Activated T-helper 1 cell treated with anti-CD3 and anti-CD28 coated beads, Interleukin-2, amount 50 U/mL, for 16 hours (primary cell): ENCODE measurements at regions not wholly inside any gene's neighbourhood (a gene's known extent, or its start where the extent isn't known, plus 50 kb on each side); places are given as distances from the start of the nearest gene placed in this dataset.
"Not testable (repeated sequence)": the region's sequence is repeated elsewhere in the genome, so short reads cannot be mapped to it uniquely, and the experiment has no call there.

ENCODE experiments used
- DNase-seq, 2 donors: peaks; one replicate each; pipeline ENCODE4 v3.0.0-alpha.2; 2020; ENCODE audit warnings: low read depth in 1 of 2, low spot score in 1 of 2

- no peak for DNase-seq
Observed at GRCh38 chr22:26768952-26769351, 111.6 kb downstream of the MIAT start.

GRCh38 chr22:26769663-26770062 is 112.3 kb downstream of the MIAT start:
- no peak for DNase-seq

- no peak for DNase-seq
Observed at GRCh38 chr22:26770624-26771023, 113.2 kb downstream of the MIAT start.

GRCh38 chr22:26773054-26773453 is 115.7 kb downstream of the MIAT start:
- DNase-seq, result not testable (repeated sequence)

- DNase-seq, result no peak
Observed at GRCh38 chr22:26775394-26775793, 118.0 kb downstream of the MIAT start.

GRCh38 chr22:26777156-26777801 is 119.9 kb downstream of the MIAT start:
- DNase-seq, result no peak

DNA sequence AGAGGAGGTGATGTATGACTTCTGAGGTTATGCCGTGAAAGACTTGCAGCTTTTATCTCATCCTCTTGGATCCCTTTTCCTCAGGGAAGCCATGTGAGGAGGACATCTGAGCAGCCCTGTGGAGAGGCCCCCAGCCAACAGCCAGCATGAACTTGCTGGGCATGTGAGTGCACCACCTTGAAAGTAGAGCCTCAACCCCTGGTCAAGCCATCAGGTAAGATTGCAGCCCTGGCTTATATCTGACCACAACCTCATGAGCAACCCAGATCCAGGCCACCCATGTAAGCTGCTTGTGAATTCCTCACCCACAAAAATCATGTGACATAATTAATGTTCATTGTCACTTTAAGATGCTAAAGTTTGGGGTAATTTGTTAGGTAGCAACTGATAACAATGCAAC is 121.0 kb downstream of the MIAT start:
- DNase-seq, result no peak

- no peak for DNase-seq
Observed at GRCh38 chr22:26779108-26779507, 121.7 kb downstream of the MIAT start.

DNA sequence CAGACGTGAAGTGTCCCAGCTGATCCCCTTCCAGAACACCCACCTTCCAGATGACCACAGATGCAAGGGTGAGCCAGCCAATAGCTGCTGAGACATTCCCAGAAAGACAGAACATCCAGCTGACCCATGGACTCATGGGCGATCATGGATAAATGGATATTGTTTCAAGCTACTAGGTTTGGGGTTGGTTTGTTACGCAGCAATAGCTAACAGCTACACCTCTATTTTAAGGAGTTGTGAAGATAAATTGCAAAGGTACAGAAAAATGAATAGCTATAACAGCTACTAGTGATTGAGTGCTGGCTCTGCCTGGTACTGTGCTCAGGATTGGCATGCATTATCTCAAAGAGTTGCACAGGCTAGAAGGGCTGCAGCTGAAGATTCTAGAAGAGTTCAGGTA is 122.5 kb downstream of the MIAT start:
- DNase-seq, result no peak

DNA sequence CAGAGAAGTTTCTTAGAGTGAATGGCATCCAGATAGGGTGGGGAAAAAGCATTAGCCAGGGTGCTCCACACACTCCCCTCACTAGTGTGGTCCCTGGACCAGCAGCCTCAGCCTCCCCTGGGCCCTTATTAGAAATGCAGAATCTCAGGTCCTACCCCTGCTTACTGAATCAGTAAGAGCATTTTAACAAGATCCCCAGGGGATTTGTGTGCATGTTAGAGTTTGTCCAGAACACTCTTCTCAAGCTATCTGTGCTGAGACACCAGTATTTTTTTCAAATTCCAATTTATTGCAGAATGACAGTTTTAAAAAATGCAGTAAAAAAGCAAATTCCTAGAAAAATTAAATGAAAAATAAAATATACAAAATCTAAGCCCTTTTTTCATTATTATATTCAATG is 123.1 kb downstream of the MIAT start:
- DNase-seq, result no peak

DNA sequence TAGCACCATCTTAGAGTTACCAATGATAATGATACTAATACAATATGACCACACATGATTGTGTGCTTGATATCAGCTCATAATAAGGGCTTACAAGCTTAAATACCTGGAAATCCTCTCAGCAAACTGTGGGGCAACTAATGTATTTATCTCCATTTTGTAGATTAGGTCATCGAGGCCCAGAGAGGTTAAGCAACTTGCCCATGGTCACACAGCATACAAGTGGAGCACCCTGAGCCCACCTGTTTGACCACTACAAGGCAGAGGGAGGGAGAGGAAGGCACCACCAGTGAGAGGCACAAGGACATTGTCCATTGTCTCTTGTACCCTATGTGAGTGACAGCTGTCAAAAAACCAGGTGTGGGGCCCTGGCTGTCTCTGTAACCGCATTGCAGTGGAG is 123.7 kb downstream of the MIAT start:
- no peak for DNase-seq

GRCh38 chr22:26781596-26781995 is 124.2 kb downstream of the MIAT start:
- DNase-seq, result no peak

DNA sequence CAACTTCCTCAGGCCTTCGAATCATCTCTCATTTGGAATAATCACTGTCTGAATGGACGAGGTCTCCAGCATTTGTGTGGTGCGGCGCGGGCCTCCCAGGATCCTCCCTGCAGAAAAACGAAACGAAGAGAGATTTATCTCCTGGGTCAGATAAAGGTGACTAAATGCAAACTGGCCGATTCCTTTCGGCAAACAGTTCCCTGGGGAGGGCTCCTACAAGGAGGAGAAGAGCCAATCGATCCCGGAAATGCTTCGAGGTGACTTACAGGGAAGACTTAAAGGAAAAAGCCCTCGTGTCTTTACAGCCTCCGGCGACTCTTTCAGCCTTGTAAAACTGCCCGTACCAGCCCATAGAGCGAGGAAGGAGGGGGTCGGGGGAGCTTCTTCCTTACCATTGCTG is 126.5 kb downstream of the MIAT start:
- DNase-seq, result no peak

DNA sequence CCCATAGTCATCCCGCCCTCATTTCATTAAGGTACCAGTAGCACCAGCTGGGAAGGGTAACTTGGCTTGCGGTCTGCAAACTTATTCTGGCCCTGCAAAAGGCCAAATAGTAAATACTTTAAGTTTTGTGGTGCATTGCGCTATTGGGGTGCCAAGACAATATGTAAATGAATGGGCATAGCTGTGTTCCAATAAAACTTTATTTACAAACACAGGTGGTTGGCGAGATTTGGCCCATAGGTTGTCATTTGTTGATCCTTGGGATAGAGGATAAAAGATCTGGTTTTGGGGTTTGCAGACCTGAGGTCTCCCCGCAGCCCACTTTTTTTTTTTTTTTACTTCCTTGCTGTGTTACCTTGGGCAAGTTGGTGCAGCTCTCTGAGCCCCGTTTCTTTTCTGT is 127.4 kb downstream of the MIAT start:
- no peak for DNase-seq

DNA sequence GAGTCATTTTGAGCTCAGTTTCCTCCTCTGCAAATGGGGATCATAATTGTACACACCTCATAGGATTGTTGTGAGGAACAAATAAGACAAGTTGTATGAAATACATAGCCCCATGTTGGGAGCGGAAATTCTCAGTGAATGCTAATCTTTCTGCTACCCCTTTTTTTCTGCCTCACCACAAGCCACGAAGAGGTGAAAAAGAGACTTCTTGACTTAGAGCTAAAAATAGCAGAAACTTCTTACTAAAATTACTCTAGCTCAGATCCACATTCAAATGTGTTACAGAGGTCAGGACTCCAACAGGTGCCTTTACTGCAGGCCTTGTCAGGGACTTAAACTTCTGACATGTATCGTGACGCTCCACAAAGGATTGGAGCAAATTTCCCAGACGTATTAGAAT is 128.5 kb downstream of the MIAT start:
- no peak for DNase-seq

DNA sequence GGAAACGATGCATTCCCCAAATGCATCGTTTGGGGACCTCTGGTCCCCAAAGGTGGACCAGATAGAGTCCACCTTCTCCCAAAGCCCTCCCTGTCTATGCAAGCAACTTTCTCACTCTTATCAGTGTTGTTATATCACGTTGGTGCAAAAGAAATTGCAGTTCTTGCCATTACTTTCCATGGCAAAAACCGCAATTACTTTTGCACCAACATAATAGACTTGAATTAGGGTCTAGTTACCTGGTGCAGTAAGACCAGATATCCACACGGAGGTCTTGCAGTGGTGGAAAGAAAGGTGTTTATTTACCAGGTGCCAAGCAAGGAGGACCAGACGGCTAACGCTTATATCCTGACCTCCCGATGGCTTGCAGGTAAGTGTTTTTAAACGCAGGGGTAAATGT is 129.0 kb downstream of the MIAT start:
- DNase-seq, result no peak

DNA sequence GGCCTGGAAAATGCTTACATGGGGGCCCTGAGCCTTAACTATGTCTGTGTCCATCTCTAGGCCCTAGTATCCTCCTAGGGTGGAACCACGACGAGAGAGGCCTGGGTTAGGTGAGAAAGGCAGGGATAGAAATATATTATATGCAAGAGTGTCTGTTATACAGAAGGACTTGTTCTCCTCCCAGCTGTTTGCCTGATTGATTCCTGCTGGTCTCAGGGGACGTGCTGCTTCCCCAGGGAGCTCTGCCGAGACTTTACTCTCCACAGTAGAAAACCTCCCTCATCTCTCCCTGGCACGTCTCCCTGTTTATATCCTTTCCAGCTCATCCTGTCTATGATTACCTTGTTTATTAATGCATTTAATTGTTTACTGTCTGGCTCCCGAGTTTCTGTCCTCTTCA is 132.6 kb downstream of the MIAT start:
- DNase-seq, result no peak

GRCh38 chr22:26792522-26792921 is 135.1 kb downstream of the MIAT start:
- no peak for DNase-seq

GRCh38 chr22:26796785-26797184 is 139.4 kb downstream of the MIAT start:
- no peak for DNase-seq

- no peak for DNase-seq
Observed at GRCh38 chr22:26797910-26798309, 140.5 kb downstream of the MIAT start.

- DNase-seq, result no peak
Observed at GRCh38 chr22:26798462-26799065, 141.2 kb downstream of the MIAT start.

DNA sequence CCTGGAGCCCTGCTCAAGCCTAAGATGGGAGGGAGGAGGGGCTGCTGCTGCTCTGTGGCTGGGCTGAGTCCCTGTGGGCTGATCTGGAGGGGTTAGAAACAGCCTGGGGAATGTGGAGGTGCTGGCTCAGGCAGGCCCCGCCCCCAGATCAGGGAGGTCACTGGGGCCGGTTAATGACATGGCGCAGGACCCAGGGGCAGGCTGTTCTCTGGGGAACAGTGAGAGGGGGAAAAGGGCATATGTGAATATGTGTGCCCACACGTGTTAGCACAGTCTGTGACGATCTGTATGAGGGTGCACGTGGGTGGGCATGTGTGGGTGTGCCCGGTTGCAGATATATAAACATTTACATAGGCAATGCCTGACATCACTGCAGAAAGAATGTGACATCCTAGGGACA is 143.5 kb downstream of the MIAT start:
- DNase-seq, result no peak

- DNase-seq, result no peak
Observed at GRCh38 chr22:26801449-26801848, 144.1 kb downstream of the MIAT start.
